Hepatocyte (in vitro differentiated cells): ENCODE measurements at regions not wholly inside any gene's neighbourhood (a gene's known extent, or its start where the extent isn't known, plus 50 kb on each side); places are given as distances from the start of the nearest gene placed in this dataset.

Experiments
- DNase-seq: peaks from one replicate; pipeline ENCODE4 v3.0.0-alpha.2; 2016; ENCODE audit warnings: low spot score
- H2AFZ ChIP-seq: fragments of 200-600 bp; sonication (generic); 2 replicates; pipeline ENCODE4 v1.6.0; 2016; ENCODE audit warnings: antibody characterized with exemption, mild to moderate bottlenecking
- H3K27ac ChIP-seq: fragments of 200-600 bp; sonication (generic); 2 replicates; pipeline ENCODE4 v1.5.1; 2016; ENCODE audit warnings: mild to moderate bottlenecking
- H3K27me3 ChIP-seq: fragments of 200-600 bp; sonication (generic); 2 replicates; pipeline ENCODE4 v1.6.1; 2016
- H3K36me3 ChIP-seq: fragments of 200-600 bp; sonication (generic); replicated peaks from 2 replicates; pipeline ENCODE4 v1.5.1; 2016; ENCODE audit warnings: low read depth; ENCODE audit not compliant: insufficient read depth
- H3K4me1 ChIP-seq: fragments of 200-600 bp; sonication (generic); 2 replicates; pipeline ENCODE4 v1.5.1; 2016; ENCODE audit warnings: mild to moderate bottlenecking, moderate library complexity; ENCODE audit not compliant: insufficient read depth
- H3K4me2 ChIP-seq: fragments of 200-600 bp; sonication (generic); 2 replicates; pipeline ENCODE4 v1.6.0; 2016
- H3K4me3 ChIP-seq: fragments of 200-600 bp; sonication (generic); 2 replicates; pipeline ENCODE4 v1.5.1; 2016; ENCODE audit warnings: mild to moderate bottlenecking
- H3K79me2 ChIP-seq: fragments of 200-600 bp; sonication (generic); 2 replicates; pipeline ENCODE4 v1.6.0; 2017; ENCODE audit warnings: mild to moderate bottlenecking
- H3K9me2 ChIP-seq: fragments of 200-600 bp; sonication (generic); replicated peaks from 2 replicates; pipeline ENCODE4 v1.6.0; 2017; ENCODE audit warnings: mild to moderate bottlenecking; ENCODE audit not compliant: insufficient read depth
- H3K9me3 ChIP-seq: fragments of 200-600 bp; sonication (generic); 2 replicates; pipeline ENCODE4 v1.5.1; 2016; ENCODE audit warnings: low read depth, mild to moderate bottlenecking
- H4K20me1 ChIP-seq: fragments of 200-600 bp; sonication (generic); 2 replicates; pipeline ENCODE4 v1.6.0; 2016; ENCODE audit warnings: mild to moderate bottlenecking; ENCODE audit not compliant: insufficient read depth, poor library complexity, severe bottlenecking
- EZH2 ChIP-seq: fragments of 200-600 bp; sonication (generic); IDR thresholded peaks from 2 replicates; pipeline ENCODE4 v1.6.1; 2016; ENCODE audit warnings: antibody characterized with exemption, mild to moderate bottlenecking, borderline replicate concordance
- EZH2phosphoT487 ChIP-seq: fragments of 200-600 bp; sonication (generic); IDR thresholded peaks from one replicate; pipeline ENCODE4 v1.6.1; 2018; ENCODE audit warnings: antibody characterized with exemption, mild to moderate bottlenecking, low read depth, moderate library complexity; ENCODE audit not compliant: unreplicated experiment, severe bottlenecking
- WGBS: methylation state at CpG from one replicate; pipeline ENCODE4 v1.1.6; 2016; ENCODE audit warnings: low lambda C conversion rate; ENCODE audit errors: missing lambda C conversion rate; 5-methylcytosine and 5-hydroxymethylcytosine counted together
- TF ChIP-seq, protein P1 (sequence below): fragments of 200-600 bp; sonication (generic); IDR thresholded peaks from 2 replicates; pipeline ENCODE4 v1.5.1; 2016; ENCODE audit warnings: antibody characterized with exemption, mild to moderate bottlenecking; ENCODE audit not compliant: poor library complexity

DNA sequence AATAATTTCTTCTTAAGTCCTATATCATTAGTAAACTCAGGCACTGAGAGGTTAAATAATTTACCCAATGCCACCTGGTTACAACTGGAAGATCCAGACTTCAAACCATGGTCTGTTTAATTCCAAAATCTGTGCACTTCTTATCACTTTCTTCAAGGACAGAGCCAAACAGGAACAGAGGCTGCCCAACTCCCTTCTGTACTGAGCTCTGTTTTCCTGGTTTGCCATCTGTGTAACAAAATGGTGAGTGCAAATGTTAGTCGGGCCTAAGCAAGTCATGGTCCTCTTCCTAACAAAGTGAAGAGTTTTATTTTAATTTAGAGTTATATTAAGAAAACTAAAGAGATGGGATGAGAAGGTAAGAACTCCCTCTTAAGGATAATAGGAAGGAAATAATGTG lies 80.6 kb upstream of the CCL2 start:
- Histone ChIP-seq H3K9me2 (no peaks in the 10 kb centered on the region), H3K4me2 (no peak overlapping the region), H3K4me1 (no peaks in the 10 kb centered on the region), H2AFZ (no peak overlapping the region), H3K4me3 (no peak overlapping the region), H3K79me2 (no peaks in the 10 kb centered on the region), H3K9me3 (no peaks in the 10 kb centered on the region), H3K27me3 (peaks cover 4% of the 10 kb centered on the region), H4K20me1 (no peaks in the 10 kb centered on the region), H3K36me3 (no peaks in the 10 kb centered on the region), H3K27ac (no peak overlapping the region)
- DNase-seq = no peak
- no peak for TF ChIP-seq EZH2phosphoT487
- TF ChIP-seq, protein P1, sequence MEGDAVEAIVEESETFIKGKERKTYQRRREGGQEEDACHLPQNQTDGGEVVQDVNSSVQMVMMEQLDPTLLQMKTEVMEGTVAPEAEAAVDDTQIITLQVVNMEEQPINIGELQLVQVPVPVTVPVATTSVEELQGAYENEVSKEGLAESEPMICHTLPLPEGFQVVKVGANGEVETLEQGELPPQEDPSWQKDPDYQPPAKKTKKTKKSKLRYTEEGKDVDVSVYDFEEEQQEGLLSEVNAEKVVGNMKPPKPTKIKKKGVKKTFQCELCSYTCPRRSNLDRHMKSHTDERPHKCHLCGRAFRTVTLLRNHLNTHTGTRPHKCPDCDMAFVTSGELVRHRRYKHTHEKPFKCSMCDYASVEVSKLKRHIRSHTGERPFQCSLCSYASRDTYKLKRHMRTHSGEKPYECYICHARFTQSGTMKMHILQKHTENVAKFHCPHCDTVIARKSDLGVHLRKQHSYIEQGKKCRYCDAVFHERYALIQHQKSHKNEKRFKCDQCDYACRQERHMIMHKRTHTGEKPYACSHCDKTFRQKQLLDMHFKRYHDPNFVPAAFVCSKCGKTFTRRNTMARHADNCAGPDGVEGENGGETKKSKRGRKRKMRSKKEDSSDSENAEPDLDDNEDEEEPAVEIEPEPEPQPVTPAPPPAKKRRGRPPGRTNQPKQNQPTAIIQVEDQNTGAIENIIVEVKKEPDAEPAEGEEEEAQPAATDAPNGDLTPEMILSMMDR = no peak
- TF ChIP-seq EZH2 = no peak
- 84% methylated on average over 1 of the region's 1 CpG for WGBS

DNA sequence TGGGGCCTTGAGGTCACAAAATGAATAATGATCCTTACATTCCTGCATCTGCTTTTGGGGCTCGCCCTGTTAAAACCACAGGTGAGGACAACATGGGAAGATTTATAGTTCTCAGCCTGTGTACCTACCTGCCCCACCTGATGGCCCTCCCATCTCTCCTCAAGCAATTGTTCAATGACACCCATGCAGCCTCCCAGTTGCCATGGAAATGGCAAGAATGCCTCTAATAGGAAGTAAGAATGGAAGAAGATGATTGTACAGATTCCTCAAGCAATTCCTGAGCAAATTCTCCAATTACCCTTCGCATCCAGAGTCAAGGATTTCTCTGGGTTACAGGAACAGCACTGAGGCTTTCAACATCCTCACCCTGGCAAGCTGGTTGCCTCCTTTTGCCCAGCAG lies 78.6 kb upstream of the CCL2 start:
- Histone ChIP-seq H3K27me3 (peaks cover 12% of the 10 kb centered on the region), H4K20me1 (no peaks in the 10 kb centered on the region), H3K79me2 (no peaks in the 10 kb centered on the region), H3K9me3 (no peaks in the 10 kb centered on the region), H3K9me2 (no peaks in the 10 kb centered on the region), H3K4me1 (no peaks in the 10 kb centered on the region), H2AFZ (no peak overlapping the region), H3K4me2 (no peak overlapping the region), H3K36me3 (no peaks in the 10 kb centered on the region), H3K4me3 (no peak overlapping the region), H3K27ac (no peak overlapping the region)
- DNase-seq = no peak
- no peak for TF ChIP-seq EZH2
- TF ChIP-seq, protein P1 = no peak
- no peak for TF ChIP-seq EZH2phosphoT487
- WGBS = 81% methylated on average over 2 of the region's 2 CpGs

DNA sequence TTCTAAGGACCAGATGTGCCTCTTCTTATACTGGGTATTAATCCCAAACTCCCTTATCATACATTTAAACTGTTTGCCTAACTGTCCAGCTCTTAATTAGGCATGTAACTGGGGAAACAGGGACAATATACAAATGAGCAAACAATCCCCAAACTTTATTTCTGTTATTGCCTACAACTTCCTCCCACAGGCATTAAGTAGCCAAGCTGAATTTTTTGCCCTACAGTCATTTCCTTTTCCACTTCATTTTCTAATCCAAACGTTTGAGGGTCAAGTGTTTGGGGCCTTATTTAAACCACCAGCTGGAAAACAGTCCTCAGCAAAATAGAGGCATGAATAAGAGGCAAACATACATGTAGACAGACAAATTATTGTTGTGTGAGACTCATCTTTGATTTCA lies 77.4 kb upstream of the CCL2 start:
- no peaks in the 10 kb centered on the region for H3K4me1 ChIP-seq
- no peaks in the 10 kb centered on the region for H3K36me3 ChIP-seq
- H3K4me2 ChIP-seq = no peak overlapping the region
- H3K27me3 ChIP-seq = peaks cover 21% of the 10 kb centered on the region
- no peaks in the 10 kb centered on the region for H4K20me1 ChIP-seq
- no peaks in the 10 kb centered on the region for H3K79me2 ChIP-seq
- no peak overlapping the region for H2AFZ ChIP-seq
- 0% methylated on average over 1 of the region's 1 CpG for WGBS
- no peaks in the 10 kb centered on the region for H3K9me2 ChIP-seq
- DNase-seq = no peak
- TF ChIP-seq, protein P1 = no peak
- TF ChIP-seq EZH2 = no peak
- TF ChIP-seq EZH2phosphoT487 = no peak
- H3K4me3 ChIP-seq = no peak overlapping the region
- H3K9me3 ChIP-seq = no peaks in the 10 kb centered on the region
- no peak overlapping the region for H3K27ac ChIP-seq

DNA sequence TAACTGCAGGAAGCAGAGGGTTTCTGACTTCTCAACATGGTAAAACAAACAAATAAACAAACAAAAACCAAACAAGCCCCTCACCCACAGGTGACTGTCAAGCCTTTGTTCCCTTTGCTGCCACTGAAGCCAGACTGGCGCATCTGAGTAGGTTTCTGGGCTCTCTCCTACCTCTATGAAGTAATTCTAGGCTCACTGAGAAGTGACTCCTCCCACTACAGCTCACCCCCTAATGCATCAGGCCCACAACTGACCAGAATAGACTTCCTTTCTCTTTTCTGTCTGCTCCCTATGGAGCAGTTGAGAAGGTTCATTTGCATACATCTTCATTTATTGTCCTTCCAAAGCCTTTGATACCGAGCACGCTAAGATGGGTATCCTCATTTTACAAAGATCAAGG lies 77.0 kb upstream of the CCL2 start:
- 51% methylated on average over 3 of the region's 3 CpGs for WGBS
- Histone ChIP-seq H4K20me1 (no peaks in the 10 kb centered on the region), H3K9me3 (no peaks in the 10 kb centered on the region), H3K4me1 (no peaks in the 10 kb centered on the region), H3K27me3 (peaks cover 21% of the 10 kb centered on the region), H2AFZ (no peak overlapping the region), H3K4me2 (no peak overlapping the region), H3K36me3 (no peaks in the 10 kb centered on the region), H3K79me2 (no peaks in the 10 kb centered on the region), H3K9me2 (no peaks in the 10 kb centered on the region), H3K27ac (no peak overlapping the region), H3K4me3 (no peak overlapping the region)
- no peak for DNase-seq
- no peak for TF ChIP-seq EZH2phosphoT487
- TF ChIP-seq, protein P1 = no peak
- TF ChIP-seq EZH2 = no peak
